ENCODE measurements at regions not wholly inside any gene's neighbourhood (a gene's known extent, or its start where the extent isn't known, plus 50 kb on each side); places are given as distances from the start of the nearest gene placed in this dataset.

GRCh38 chr10:4672201-4672600 is 153.8 kb upstream of the AKR1E2 start:
- TF ChIP-seq POLR2AphosphoS5 (IDR thresholded peaks at IDR 0.05) (no peak), CTCF (IDR thresholded peaks at IDR 0.05) (no peak), POLR2A (IDR thresholded peaks at IDR 0.05) (no peak), EP300 (IDR thresholded peaks at IDR 0.05) (no peak)
